ENCODE measurements at regions not wholly inside any gene's neighbourhood (a gene's known extent, or its start where the extent isn't known, plus 50 kb on each side); places are given as distances from the start of the nearest gene placed in this dataset.
"Not testable (repeated sequence)": the region's sequence is repeated elsewhere in the genome, so short reads cannot be mapped to it uniquely, and the experiment has no call there.

DNA sequence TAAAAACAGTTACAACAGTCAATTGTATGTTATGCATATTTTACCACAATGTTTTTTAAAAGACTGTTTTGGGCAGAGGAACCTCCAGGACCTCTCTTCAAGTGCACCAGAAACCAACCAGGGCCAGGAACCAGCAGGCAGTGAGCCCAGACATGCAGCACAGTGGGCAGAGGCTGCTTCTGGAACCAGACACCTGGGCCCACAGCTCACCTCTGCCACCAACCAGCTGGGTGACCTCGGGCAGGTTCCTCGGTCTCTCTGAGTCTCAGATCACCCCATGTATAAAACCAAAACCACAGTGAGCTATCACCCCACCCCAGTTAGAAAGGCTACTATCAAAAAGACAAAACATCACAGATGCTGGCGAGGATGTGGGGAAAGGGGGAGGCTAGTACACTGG lies 161.0 kb downstream of the C16orf95 start:
- DNase-seq (ENCODE audit: low read depth), result no peak

DNA sequence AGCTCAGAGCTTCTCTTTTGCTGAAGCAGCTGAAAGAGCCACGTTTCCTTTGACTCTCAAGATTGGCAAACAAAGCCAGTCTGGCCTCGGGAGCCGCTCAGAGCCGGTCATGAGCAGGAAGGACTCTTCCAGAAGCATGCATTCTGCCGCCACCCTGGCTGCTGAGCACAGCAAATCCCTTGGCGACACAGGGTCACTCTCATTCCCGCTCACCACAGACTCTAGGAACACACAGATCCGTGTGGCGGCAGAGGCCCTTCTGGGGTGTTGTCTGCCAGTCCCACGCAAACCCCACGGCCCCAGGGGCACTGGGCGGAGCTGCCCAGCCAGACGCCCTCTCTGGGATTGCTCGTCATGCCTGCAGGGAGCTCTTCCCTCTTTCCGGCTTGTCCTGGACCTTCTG lies 157.0 kb downstream of the C16orf95 start:
- no peak for DNase-seq (ENCODE audit: low read depth)

DNA sequence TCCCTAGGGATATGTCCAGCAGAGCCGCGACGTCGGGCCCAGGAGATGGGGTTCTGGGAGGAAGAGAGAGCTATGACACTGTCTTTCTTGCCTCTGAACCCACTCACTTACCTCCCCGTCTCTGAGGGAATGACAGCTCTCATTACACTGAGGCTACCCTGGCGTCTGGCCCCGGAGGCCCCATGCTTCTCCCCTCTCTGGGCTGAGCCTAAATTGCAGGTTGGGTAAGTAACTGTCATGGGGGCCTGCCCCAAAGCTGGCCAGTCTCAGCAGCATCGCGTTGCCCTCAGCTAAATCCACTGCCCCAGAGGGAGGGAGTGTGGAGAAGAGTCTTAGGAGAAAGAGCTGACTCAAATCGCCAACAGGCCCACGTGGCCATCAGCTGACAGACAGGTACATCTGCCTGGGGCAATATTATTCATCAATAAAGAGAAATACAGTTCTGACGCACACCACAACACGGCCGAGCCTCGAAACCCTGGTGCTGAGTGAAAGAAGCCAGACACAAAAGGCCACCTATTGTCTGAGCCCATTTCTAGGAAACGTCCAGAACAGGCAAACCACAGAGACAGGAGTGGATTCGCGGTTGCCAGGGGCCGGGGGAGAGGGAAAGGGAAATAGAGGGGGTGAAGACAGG lies 156.4 kb downstream of the C16orf95 start:
- DNase-seq (ENCODE audit: low read depth), result no peak

DNA sequence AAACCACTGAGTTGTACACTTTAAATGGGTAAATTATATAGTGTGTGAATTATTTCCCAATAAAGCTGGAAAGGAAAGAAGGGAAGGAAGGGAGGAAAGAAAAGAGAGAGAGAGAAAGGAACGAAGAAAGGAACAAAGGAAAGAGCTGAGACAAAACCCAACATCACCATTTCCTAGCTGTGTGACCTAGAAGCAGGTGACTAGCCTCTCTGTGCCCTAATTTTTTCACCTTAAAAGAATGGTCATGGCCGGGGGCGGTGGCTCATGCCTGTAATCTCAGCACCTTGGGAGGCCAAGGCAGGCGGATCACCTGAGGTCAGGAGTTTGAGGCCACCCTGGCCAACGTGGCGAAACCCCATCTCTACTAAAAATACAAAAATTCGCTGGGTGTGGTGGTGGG lies 155.8 kb downstream of the C16orf95 start:
- not testable (repeated sequence) for DNase-seq (ENCODE audit: low read depth)

DNA sequence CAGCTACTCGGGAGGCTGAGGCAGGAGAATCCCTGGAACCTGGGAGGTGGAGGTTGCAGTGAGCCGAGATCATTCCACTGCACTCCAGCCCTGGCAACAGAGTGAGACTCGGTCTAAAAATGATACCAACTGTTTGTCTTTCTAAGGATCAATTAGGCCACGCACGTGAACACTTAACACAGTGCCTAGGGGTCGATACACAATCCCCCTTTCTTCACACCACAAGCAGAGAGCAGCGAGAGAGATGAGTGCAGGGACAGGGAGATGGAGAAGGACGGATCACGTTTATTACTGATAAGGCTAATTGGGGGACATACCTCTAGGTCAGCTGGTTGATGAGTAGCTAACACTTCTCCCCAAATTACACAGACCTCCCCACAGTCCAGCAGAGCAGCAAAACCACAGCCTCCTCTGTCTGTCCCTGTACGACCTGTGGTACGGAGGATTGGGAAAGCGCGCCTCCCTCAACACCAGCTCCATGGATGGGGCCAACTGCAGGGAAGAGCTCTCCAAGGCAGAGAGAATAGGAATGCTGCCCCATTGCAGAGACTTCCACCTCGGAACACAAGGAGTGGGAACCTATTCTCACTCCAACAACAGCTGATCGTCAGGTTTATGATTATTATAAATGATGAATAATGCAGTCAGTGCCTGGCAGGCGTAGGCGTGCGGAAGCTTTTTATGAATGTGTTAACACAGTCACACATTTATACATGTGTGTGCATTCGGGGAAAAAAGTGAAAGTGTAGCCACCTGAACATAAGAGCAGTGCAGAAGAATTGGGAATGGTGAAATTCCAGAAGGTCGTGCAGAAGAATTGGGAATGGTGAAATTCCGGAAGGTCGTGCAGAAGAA lies 155.1 kb downstream of the C16orf95 start:
- DNase-seq (ENCODE audit: low read depth), result no peak

DNA sequence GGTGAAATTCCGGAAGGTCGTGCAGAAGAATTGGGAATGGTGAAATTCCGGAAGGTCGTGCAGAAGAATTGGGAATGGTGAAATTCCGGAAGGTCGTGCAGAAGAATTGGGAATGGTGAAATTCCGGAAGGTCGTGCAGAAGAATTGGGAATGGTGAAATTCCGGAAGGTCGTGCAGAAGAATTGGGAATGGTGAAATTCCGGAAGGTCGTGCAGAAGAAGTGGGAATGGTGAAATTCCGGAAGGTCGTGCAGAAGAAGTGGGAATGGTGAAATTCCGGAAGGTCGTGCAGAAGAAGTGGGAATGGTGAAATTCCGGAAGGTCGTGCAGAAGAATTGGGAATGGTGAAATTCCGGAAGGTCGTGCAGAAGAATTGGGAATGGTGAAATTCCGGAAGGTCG lies 154.4 kb downstream of the C16orf95 start:
- DNase-seq (ENCODE audit: low read depth), result not testable (repeated sequence)

DNA sequence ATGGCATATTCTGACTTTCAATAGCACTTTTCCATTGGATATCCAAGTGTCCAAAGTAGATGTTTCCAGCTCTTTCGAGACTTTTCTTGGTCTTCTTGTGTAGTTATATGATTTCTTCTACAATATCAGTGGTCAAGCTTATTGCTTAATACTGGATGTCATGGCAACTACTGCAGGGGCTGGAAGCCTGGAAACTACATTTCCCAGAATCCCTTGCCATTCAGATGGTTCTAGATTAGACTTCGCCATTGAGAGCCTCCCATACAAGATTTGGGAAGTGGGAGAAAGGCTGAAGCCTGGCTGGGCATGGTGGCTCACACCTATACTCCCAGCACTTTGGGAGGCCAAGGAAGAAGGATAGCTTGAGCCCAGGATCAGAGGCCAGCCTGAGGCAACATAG lies 153.6 kb downstream of the C16orf95 start:
- DNase-seq (ENCODE audit: low read depth), result no peak

DNA sequence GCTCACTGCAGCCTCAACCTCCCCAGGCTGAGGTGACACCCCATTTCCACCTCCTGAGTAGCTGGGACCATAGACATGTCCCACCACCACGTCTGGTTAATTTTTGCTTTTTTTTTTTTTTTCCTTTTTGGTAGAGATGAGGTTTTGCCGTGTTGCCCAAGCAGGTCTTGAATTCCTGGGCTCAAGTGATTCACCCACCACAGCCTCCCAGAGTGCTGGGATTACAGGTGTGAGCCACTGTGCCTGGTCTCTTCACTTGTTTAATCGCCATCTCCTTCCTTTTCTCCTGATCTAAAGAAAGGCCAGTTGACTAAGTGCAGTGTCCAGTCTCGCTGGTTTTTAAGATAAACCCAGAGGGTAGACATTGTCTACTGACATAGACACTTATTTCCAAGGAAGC lies 152.0 kb downstream of the C16orf95 start:
- DNase-seq (ENCODE audit: low read depth), result no peak

DNA sequence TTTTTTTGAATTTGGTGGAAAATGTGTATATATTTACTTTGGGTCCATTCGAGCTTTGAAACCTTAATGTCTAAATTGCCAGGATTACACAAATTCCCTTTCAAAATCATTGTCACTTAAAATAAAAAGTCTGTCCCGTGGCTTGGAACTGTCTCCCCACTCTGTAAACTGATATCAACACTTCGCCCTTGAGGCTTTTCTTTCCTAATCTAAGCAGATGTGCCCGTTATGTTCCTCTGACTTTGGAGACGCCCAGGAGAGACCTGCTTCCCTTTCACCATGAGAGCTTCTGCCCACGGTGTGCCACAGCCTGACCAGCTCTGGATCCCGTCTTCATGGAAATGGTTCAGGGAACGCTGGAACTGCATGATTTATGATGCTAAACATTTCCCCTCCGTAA lies 151.3 kb downstream of the C16orf95 start:
- no peak for DNase-seq (ENCODE audit: low read depth)

DNA sequence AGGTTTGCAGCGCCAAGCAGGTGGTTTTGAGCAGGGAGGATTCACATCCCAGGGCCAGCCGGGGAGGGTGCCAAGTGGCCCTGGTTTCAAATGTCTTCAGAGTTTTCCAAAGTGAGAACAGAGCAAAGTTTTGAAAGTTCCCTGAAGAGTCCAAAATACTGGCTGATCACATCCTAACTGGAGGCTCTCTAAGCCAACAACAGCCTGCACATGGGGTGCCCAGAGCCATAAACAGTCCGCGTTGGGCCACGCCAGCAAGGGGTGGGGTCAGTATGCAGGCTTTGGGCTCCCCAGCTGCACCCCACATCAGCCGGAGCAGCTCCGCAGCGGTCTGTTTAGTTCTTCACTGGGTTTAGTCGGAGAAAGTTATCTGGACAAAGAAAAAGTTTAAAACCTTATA lies 150.9 kb downstream of the C16orf95 start:
- no peak for DNase-seq (ENCODE audit: low read depth)

DNA sequence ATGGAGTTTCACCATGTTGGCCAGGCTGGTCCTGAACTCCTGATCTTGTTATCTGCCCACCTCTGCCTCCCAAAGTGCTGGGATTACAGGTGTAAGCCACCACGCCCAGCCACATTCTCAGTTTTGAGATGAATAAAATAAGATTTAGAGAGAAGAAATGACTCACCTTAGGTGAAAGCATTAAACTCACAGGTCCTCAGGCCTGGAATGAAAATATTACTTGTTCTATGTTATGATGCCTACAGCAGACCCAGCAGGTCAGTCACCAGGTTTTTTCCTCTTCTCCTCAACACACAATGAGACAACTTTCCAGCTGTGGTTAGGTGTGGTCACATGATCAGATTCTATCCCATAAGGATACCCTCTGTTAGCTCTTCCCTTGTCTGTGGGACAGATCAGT lies 150.3 kb downstream of the C16orf95 start:
- DNase-seq (ENCODE audit: low read depth), result no peak

DNA sequence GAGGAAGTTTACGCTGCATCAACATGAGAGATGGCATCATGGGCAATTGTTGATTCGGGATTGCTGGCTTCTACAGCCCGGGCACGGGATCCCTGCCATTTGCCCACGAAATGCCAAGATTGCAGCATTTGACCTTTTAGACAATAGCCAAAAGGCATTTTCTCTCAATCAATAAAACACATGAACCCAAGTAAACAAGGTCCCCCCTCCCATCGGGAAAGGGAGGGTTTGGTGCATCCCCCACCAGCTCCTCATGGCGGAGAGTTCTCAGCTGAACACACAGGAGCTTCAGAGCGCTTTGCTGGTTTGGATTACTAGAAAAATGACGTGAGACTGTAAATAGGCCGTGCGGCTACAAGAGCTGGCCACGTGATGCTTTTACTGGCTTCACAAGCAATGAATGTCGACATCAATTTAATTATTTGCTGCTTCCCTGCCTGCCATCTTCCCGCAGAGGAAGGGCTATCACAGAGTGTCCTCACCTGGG lies 147.6 kb downstream of the C16orf95 start:
- DNase-seq (ENCODE audit: low read depth), result no peak

DNA sequence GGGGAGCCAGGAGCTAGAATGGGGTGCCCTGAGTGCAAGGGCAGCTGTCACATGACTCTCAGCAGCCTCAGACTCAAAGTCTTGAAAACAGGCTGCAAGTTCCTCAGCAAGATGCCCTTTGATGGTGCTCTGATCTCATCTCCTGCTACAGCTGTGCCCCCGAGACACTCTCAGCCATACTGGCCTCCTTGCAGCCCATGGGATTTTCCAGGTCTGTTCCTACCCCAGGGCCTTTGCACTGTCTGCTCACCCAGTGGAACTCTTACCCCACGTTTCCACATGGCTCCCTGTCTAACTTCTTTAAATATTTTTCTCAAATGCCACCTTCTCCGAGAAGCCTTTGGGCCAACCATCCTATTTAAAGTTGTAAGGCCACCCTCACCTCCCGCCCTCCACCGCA lies 146.9 kb downstream of the C16orf95 start:
- DNase-seq (ENCODE audit: low read depth), result no peak

DNA sequence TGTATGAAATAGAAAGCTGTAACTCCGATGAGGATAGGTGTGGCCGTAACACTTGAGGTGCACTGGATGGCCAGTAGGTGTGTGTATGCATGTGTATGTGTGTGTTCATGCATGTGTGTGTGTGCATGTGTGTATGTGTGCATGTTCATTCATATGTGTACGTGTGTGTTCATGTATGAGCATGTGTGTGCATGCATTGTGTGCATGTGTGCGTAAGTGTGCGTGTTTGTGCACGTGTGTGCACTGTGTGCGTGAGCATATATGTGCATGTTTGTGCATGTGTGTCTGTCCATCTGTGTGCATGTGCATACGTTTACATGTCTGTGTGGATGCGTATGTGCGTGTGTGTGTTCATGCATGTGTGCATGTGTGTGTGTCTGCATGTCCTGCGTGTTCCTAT lies 145.5 kb downstream of the C16orf95 start:
- DNase-seq (ENCODE audit: low read depth), result no peak

DNA sequence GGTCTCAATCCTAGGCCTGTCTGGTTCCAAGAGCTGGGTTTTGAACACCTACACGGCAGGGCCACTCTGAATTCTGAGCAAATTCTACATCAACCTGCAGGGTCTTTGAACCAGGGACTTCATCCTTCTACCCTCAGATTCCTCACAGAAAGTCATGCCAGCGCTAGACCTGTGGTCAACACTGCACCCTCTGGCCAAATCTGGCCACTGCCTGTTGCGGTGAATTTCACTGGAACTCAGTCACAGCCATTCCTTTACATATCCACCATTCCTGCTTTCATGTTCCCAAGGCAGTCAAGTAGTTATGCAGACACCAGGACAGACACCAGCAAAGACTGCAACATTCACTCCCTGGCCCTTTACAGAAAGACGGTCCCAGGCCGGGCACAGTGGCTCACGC lies 144.6 kb downstream of the C16orf95 start:
- DNase-seq (ENCODE audit: low read depth), result no peak

DNA sequence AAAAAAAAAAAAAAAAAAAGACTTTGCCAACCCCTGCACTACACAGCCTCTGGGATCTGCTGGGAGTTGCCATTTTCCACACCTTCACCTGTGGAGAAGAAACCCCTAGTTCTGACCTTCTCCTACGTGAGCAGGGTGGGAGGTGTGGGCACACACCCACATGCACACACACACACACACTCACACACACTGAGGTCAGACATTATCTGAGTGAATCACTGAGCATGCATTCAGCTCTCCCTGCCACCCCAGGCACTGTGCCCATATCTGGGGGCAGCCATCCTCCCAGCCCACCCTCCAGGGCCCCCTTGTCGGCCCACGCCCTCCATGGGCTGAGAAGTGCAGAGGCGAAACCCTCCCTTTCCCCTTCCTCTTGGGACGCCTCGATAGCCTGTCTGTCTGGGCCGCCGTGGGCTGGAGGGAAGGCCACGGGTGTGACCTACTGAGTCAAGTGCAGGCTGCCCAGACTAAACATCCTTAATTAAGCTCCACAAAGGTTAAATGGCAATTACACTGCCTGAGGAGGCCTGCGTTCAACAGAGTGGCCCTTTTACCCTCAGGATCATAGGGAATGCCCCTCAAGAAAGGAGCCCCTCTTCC lies 143.8 kb downstream of the C16orf95 start:
- DNase-seq (ENCODE audit: low read depth), result no peak

DNA sequence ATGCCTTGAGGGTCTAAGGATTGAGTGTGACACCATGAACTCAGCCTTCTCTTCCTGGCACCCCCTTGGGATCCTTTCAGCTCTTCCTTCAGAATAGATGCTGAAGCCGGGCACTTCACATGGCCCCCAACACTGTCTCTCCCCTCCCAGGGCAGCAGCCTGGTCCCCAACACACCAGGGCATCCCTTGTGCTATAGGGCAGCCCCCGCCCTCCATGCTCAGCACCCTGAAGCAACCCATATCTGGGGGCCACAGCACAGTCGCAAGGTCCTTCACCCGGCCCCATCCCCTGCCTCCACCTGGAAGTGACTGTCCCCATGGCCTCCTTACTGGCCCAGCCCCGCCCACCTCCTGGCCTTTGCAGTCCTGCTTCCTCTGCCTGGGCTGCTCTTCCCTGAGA lies 143.1 kb downstream of the C16orf95 start:
- DNase-seq (ENCODE audit: low read depth), result no peak

DNA sequence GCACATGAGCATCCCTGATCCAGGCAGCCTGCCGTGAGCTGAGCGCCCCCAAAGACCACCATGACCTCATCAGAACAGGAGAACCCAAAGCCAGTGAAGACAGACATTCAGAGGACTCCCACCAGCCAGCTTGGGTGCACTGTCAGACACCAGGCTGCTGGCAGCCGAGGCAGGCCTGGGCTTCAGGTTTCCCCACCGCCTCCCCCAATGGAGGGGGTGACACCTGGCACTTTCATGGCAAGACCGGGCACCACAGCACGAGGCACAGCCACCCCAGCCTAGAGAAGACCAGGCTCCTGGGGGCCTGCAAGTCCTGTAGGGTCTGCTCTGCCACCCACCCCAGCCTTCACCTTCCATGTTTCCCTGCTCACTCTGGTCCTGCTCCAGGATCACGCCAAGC lies 140.5 kb downstream of the C16orf95 start:
- no peak for DNase-seq (ENCODE audit: low read depth)

DNA sequence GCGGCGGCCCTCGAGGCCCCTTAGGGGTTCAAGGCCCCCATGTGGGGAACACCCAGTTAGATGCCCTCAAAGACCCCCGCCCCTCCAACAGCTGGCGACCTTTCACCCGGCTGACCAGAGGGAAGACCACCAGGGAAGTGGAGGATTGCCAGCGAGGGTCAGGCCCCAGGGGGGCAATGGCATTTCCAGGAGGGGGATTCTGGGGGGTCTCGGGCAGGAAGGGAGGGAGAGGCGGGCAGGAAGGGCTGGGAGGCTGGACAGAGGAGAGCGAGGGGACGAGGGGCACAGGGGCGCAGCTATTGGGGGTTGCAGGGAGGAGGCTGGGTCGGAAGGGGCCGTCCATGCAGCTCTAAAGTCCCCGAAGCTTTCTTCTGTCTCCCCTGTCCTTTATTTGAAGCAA lies 139.5 kb downstream of the C16orf95 start:
- no peak for DNase-seq (ENCODE audit: low read depth)

DNA sequence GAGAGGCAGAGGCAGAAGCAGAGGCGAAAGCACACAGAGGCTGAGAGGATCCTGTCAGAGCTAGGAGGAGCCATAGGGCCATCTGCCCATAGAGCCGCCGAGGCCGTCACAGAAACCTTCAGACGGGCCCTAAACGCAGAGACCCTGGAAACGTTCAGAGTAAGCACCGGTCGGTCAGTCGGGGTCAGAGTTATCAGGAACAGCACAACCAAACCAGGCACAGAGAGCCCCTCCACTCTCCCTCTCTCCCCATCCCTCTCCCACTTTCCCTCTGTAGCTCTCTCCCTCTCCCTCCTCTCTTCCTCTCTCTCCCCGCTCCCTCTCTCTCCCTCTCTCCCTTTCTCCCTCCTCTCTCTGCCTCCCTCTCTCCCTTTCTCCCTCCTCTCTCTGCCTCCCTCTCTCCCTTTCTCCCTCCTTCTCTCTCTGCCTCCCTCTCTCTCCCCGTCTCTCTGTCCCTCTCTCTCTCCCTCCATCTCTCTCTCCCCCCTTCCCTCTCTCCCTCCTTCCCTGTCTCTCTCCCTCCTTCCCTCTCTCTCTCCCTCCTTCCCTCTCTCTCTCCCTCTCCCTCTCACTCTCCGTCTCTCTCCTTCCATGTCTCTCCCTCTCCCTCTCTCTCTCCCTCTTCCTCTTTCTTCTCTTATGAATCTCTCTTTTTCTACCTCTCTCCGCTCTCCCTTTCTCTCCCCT lies 138.9 kb downstream of the C16orf95 start:
- DNase-seq (ENCODE audit: low read depth), result no peak

DNA sequence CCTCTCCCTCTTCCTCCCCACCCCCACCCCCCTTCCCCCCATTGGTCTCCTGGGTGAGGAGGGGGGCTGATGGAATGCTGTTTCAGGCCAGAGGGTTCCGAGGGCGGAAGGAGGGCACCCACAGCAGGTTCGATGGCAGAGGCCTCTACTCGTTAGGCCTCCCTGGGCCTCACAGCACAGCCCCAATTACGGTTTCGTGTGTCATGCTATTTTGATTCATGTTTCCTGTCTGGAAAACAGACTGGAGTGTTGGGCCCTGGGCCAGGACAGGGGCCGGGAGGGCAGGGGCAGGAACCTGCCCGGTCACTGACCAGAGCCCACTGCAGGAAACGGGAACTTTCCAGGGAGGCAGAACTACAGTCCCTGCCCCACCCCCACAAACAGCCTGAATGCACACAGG lies 138.2 kb downstream of the C16orf95 start:
- no peak for DNase-seq (ENCODE audit: low read depth)

DNA sequence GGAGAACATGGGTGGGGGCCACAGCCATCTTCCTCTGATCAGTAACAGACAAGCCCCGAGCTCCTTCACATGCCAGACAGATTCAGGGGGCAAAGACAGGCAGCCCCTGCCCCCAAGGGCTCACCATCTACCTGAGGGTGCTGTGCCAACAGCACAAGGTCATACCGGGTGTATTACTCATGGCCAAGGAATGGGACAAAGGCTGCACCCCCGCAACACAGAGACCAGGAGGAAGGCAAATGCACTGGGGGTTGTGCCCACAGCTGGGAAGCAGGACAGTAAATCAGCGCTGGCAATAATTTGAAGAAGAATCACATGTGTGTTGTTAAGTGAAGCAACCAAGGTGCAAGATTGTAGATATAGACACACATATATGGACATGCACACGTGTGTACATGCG lies 137.1 kb downstream of the C16orf95 start:
- no peak for DNase-seq (ENCODE audit: low read depth)

DNA sequence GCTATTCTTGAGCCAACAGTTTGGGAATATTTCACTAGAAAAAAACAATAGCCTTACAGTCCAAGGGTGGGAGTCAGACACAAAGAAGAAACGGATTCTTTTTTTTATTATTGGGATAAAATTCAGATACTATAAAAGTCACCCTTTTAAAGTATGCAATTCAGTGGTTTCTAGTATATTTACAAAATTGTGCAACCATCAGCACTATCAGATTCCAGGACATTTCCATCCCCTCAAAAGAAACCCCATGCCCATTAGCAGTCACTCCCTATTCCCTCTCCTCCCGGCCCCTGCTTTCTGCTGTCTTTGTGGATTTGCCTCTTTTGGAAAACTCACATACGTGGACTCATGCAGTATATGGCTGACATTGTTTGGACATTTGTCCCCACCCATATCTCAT lies 134.4 kb downstream of the C16orf95 start:
- no peak for DNase-seq (ENCODE audit: low read depth)
